ENCODE measurements at regions not wholly inside any gene's neighbourhood (a gene's known extent, or its start where the extent isn't known, plus 50 kb on each side); places are given as distances from the start of the nearest gene placed in this dataset.
A peak's percentile ranks its signal among the peaks of the same experiment; 100 is the strongest.

DNA sequence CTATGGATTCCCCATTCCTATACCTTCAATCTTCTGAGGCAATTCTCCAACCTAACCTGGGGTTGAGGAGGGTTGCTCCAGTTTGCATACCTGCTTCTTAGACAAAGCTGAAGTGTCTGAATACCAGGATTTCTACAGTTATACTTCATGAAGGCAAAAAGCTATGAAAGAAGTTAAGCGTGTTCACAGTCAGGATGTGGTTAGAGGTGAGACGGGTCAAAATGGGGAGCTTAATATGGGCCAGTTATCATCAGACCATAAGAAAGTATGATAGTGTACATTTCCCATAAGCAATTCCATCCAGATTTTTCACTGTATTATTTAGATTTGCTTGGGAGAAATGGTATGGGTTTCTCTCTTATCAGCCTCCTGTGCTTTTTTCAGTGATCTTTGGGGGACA, 156.9 kb upstream of the FER start:
- no peak overlapping the region for H3K4me3 ChIP-seq (ENCODE audit: low read length)
- H3K4me1 ChIP-seq (ENCODE audit: control insufficient read depth, insufficient read depth, low read length): no peaks in the 10 kb centered on the region
- H3K27me3 ChIP-seq (ENCODE audit: control insufficient read depth, insufficient read depth, low read length): no peaks in the 10 kb centered on the region
- WGBS (ENCODE audit: insufficient coverage): no CpG with 5 or more reads among the region's 2 CpGs
- H3K9me3 ChIP-seq (replicated peaks; ENCODE audit: control insufficient read depth, low read depth, low read length): no peaks in the 10 kb centered on the region
- no peaks in the 10 kb centered on the region for H3K36me3 ChIP-seq (ENCODE audit: control insufficient read depth, insufficient read depth, low read length)
- H3K27ac ChIP-seq (ENCODE audit: low read length): no peak overlapping the region
- no peak for DNase-seq

DNA sequence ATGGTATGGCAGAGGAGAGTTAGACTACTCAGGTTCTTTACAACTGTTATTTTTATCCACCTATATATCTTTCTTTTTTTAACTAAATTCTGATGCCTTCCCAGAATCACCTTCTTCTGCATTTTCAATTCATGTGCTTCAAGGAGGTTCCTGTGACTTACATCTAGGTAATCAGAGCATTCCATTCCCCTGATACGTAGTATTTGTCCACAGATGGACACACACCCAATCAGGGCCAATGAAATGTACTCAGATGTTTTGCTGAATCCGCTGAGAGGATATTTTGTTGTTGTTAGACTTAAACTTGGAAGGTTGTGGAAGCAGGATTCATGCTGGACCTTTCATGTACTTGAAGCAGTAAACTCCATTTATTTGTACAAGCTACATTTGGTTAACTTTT, 159.4 kb upstream of the FER start:
- H3K36me3 ChIP-seq (ENCODE audit: control insufficient read depth, insufficient read depth, low read length): no peaks in the 10 kb centered on the region
- no peaks in the 10 kb centered on the region for H3K4me1 ChIP-seq (ENCODE audit: control insufficient read depth, insufficient read depth, low read length)
- WGBS (ENCODE audit: insufficient coverage): no CpG with 5 or more reads among the region's 2 CpGs
- H3K27ac ChIP-seq (ENCODE audit: low read length): no peak overlapping the region
- peak; percentile 4 for DNase-seq
- no peaks in the 10 kb centered on the region for H3K27me3 ChIP-seq (ENCODE audit: control insufficient read depth, insufficient read depth, low read length)
- no peaks in the 10 kb centered on the region for H3K9me3 ChIP-seq (replicated peaks; ENCODE audit: control insufficient read depth, low read depth, low read length)
- H3K4me3 ChIP-seq (ENCODE audit: low read length): no peak overlapping the region

DNA sequence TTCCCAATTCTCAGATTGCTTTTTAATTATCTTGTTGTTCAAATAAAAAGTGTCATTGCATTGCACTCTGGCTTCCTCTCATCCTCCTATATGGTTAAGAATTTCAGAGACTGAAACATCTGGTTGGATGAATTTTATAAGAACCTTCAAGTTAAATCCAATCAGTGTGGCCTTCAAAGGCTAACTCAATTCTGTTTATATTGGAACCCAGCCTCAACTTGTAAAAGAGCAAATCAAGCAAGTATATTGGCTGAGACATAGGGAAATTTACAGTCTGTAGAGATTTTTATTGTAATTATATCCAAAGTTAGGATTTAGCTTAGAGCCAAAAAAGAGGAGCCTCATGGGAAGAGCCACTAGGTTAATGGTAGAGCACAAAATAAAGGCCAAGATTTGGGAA, 159.9 kb upstream of the FER start:
- Histone ChIP-seq H3K9me3 (replicated peaks; ENCODE audit: control insufficient read depth, low read depth, low read length) (no peaks in the 10 kb centered on the region), H3K4me3 (ENCODE audit: low read length) (no peak overlapping the region), H3K27ac (ENCODE audit: low read length) (no peak overlapping the region), H3K4me1 (ENCODE audit: control insufficient read depth, insufficient read depth, low read length) (no peaks in the 10 kb centered on the region), H3K27me3 (ENCODE audit: control insufficient read depth, insufficient read depth, low read length) (no peaks in the 10 kb centered on the region), H3K36me3 (ENCODE audit: control insufficient read depth, insufficient read depth, low read length) (no peaks in the 10 kb centered on the region)
- DNase-seq: peak; percentile 29

DNA sequence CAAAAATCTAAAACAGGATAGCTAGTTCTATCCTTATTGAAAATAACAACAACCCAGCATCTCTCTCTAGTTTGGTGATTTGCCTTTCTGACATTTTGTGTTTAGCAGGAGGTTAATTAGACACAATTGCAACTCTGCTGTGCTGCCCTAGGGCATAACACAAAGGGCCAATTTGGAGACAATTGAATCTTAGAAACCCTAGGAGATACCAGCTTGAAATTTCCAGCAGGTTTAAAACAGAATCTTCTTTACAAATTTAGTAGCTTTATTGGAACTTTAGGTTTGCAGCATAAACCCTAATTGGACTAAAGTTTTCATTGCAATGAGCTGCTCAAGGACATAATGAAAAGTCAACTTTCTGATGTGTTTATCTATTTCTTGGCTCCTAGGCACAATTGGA, 166.7 kb upstream of the FER start:
- no peak for DNase-seq

DNA sequence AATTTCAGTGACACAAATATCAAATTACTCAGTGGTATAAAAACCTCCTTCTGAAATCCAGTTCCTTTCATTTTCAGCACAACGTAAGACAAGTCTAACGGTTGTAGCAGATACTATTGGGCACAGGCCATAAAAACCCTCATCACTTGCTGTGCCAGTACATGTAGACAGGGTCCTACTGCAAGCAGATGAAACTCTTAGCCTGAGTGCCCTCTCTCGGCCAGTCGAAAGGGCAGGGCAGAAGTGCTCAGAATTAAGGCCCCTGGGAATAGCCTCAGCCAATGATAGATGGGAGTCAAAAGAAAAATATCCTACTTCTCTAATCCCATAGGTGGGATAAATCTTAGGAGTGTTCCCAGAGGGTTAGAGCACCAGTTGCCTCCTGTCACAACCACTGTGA, 168.5 kb upstream of the FER start:
- no peaks in the 10 kb centered on the region for H3K9me3 ChIP-seq (replicated peaks; ENCODE audit: control insufficient read depth, low read depth, low read length)
- no peak for DNase-seq
- no peaks in the 10 kb centered on the region for H3K36me3 ChIP-seq (ENCODE audit: control insufficient read depth, insufficient read depth, low read length)
- H3K27me3 ChIP-seq (ENCODE audit: control insufficient read depth, insufficient read depth, low read length): no peaks in the 10 kb centered on the region
- H3K27ac ChIP-seq (ENCODE audit: low read length): no peak overlapping the region
- no peaks in the 10 kb centered on the region for H3K4me1 ChIP-seq (ENCODE audit: control insufficient read depth, insufficient read depth, low read length)
- 16% methylated on average over 2 of the region's 4 CpGs for WGBS (ENCODE audit: insufficient coverage)
- H3K4me3 ChIP-seq (ENCODE audit: low read length): no peak overlapping the region

More for the DNA sequence above, 166.7 kb upstream of the FER start:
- Histone ChIP-seq H3K4me3 (ENCODE audit: low read length) (no peak overlapping the region), H3K4me1 (ENCODE audit: control insufficient read depth, insufficient read depth, low read length) (no peaks in the 10 kb centered on the region), H3K27ac (ENCODE audit: low read length) (no peak overlapping the region), H3K36me3 (ENCODE audit: control insufficient read depth, insufficient read depth, low read length) (no peaks in the 10 kb centered on the region), H3K9me3 (replicated peaks; ENCODE audit: control insufficient read depth, low read depth, low read length) (no peaks in the 10 kb centered on the region), H3K27me3 (ENCODE audit: control insufficient read depth, insufficient read depth, low read length) (no peaks in the 10 kb centered on the region)

DNA sequence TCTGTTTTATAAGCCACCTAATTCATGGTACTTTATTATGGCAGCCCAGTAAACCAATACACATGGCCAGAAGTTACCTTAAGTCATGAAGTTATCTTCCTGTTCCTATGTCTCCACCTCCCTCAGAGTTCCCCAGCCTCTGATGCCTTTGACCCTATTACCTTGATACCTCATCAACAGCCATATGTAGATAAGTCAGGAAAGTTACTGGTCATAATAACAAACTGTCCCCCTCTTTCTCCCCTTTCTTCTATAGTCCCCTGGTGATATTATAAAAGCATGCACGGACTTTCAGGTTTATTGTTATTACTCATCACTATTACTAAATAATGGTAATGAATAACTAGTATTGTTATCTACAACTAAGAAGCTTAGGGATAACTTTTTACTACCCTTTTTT, 168.9 kb upstream of the FER start:
- no peaks in the 10 kb centered on the region for H3K36me3 ChIP-seq (ENCODE audit: control insufficient read depth, insufficient read depth, low read length)
- no peaks in the 10 kb centered on the region for H3K9me3 ChIP-seq (replicated peaks; ENCODE audit: control insufficient read depth, low read depth, low read length)
- no peak for DNase-seq
- H3K27me3 ChIP-seq (ENCODE audit: control insufficient read depth, insufficient read depth, low read length): no peaks in the 10 kb centered on the region
- no peak overlapping the region for H3K4me3 ChIP-seq (ENCODE audit: low read length)
- H3K27ac ChIP-seq (ENCODE audit: low read length): no peak overlapping the region
- H3K4me1 ChIP-seq (ENCODE audit: control insufficient read depth, insufficient read depth, low read length): no peaks in the 10 kb centered on the region
- WGBS (ENCODE audit: insufficient coverage): no CpG with 5 or more reads among the region's 1 CpG

DNA sequence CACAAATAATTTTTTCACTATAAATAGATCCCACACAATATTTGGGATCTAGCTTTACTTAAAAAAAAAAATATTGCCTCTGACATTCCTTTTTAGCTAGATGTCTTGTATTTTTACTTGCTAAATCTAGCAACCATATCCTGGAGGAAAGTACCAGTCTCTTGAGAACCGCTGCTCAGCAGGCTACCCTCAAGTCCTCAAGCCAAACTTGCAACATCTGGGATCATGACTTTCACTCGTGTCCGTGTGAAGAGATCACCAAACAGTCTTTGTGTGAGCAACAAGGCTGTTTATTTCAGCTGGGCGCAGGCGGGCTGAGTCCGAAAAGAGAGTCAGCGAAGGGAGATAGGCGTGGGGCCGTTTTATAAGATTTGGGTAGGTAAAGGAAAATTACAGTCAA, 180.3 kb upstream of the FER start:
- Histone ChIP-seq H3K4me3 (ENCODE audit: low read length) (no peak overlapping the region), H3K4me1 (ENCODE audit: control insufficient read depth, insufficient read depth, low read length) (no peaks in the 10 kb centered on the region), H3K9me3 (replicated peaks; ENCODE audit: control insufficient read depth, low read depth, low read length) (no peaks in the 10 kb centered on the region), H3K27ac (ENCODE audit: low read length) (no peak overlapping the region), H3K27me3 (ENCODE audit: control insufficient read depth, insufficient read depth, low read length) (no peaks in the 10 kb centered on the region), H3K36me3 (ENCODE audit: control insufficient read depth, insufficient read depth, low read length) (no peaks in the 10 kb centered on the region)
- DNase-seq: no peak
- 71% methylated on average over 9 of the region's 9 CpGs for WGBS (ENCODE audit: insufficient coverage)

DNA sequence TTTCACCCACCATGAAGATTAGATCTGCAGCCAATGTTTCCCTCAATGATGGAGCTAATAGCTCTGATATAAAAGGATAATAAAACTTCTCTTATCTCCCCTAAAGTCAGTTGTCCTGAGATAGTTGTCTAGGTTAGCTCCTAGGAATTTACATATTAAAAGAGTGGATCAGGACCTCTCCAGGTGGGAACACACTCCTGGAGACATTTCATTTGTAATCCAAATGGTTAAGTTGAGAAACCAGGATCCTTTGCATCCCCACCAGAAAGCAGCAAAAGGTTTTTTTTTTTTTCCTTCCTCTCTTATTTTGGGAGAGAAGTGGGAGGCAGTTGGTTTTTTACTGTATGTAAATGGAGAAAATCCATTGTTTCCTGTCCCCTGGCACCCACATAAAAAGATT, 182.5 kb upstream of the FBXL17 start:
- Histone ChIP-seq H3K4me3 (ENCODE audit: low read length) (no peak overlapping the region), H3K27ac (ENCODE audit: low read length) (no peak overlapping the region), H3K27me3 (ENCODE audit: control insufficient read depth, insufficient read depth, low read length) (no peaks in the 10 kb centered on the region), H3K4me1 (ENCODE audit: control insufficient read depth, insufficient read depth, low read length) (no peaks in the 10 kb centered on the region), H3K36me3 (ENCODE audit: control insufficient read depth, insufficient read depth, low read length) (no peaks in the 10 kb centered on the region), H3K9me3 (replicated peaks; ENCODE audit: control insufficient read depth, low read depth, low read length) (no peaks in the 10 kb centered on the region)
- DNase-seq: no peak

DNA sequence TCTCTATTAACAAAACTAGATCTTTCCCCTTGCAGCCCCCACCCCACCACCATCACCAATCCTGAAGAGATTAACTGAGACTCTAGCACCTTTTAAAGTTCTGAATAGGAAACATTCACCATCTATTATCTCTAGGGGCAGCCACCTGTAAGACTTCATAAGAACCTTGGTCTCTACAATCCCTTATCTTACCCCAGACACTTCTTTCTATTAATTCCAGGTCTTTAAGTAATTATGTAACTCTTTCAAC, 180.2 kb upstream of the FBXL17 start:
- Histone ChIP-seq H3K9me3 (replicated peaks; ENCODE audit: control insufficient read depth, low read depth, low read length) (no peaks in the 10 kb centered on the region), H3K27me3 (ENCODE audit: control insufficient read depth, insufficient read depth, low read length) (no peaks in the 10 kb centered on the region), H3K4me3 (ENCODE audit: low read length) (no peak overlapping the region), H3K4me1 (ENCODE audit: control insufficient read depth, insufficient read depth, low read length) (no peaks in the 10 kb centered on the region), H3K27ac (ENCODE audit: low read length) (no peak overlapping the region), H3K36me3 (ENCODE audit: control insufficient read depth, insufficient read depth, low read length) (no peaks in the 10 kb centered on the region)
- DNase-seq: no peak

DNA sequence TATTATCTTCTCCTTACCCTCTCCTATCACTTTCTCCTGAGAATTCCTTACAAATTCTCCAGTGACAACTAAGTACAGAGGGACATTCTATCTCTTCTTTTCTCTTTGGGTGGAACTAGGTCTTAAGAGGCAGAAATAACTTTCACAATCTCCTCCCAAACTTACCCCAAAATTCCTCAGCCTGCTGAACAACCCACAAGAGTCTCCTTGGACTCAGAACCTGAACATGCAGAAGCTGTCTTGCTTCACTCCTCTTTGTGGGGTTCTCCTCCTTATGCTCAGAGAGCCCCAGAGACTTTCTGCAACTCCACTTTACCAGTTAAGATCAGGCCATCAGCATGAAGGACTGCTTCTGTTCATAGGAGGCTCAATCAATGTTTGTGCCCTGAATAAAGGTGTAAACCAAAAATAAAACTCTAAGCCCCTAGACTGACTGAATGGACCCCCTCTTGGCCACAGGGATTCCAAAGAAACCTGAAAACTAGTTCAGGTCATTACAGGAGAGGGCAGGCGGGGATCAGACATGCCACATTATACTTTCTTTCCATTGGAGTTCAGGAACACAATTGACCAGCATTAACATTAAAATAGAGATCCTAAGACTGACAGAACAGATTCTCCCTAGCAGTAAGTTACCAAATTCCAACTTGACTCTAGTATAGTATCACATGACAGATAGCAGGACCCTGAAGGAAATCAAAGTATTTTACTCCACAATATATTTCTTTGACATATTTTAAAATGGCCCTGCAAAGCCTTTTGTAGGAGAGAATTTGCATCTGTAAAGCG, 179.7 kb upstream of the FBXL17 start:
- H3K27me3 ChIP-seq (ENCODE audit: control insufficient read depth, insufficient read depth, low read length): no peaks in the 10 kb centered on the region
- H3K4me1 ChIP-seq (ENCODE audit: control insufficient read depth, insufficient read depth, low read length): no peaks in the 10 kb centered on the region
- H3K27ac ChIP-seq (ENCODE audit: low read length): no peak overlapping the region
- 85% methylated on average over 2 of the region's 2 CpGs for WGBS (ENCODE audit: insufficient coverage)
- no peak for DNase-seq
- H3K4me3 ChIP-seq (ENCODE audit: low read length): no peak overlapping the region
- H3K36me3 ChIP-seq (ENCODE audit: control insufficient read depth, insufficient read depth, low read length): no peaks in the 10 kb centered on the region
- no peaks in the 10 kb centered on the region for H3K9me3 ChIP-seq (replicated peaks; ENCODE audit: control insufficient read depth, low read depth, low read length)

DNA sequence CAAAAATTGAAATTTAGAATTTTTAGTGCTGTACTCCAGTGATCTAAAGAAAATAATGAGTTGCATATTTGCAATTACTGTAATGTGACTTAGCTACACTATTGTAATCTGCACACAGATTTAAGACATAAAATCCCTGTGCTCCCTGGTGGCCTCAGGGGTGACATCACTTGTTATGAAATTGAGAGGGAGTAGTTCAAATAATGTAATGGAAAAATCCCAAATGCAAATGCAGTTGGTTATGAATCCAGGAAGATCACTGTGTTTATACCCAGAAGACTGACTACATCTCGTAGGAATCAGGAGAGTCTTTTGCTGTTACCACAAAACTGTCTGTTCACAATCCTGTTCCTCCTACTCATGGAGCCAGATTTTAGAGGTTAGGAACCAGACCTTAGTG, 178.7 kb upstream of the FBXL17 start:
- Histone ChIP-seq H3K4me3 (ENCODE audit: low read length) (no peak overlapping the region), H3K36me3 (ENCODE audit: control insufficient read depth, insufficient read depth, low read length) (no peaks in the 10 kb centered on the region), H3K4me1 (ENCODE audit: control insufficient read depth, insufficient read depth, low read length) (no peaks in the 10 kb centered on the region), H3K27ac (ENCODE audit: low read length) (peak overlapping the region; percentile 92), H3K27me3 (ENCODE audit: control insufficient read depth, insufficient read depth, low read length) (no peaks in the 10 kb centered on the region), H3K9me3 (replicated peaks; ENCODE audit: control insufficient read depth, low read depth, low read length) (no peaks in the 10 kb centered on the region)
- no CpG with 5 or more reads among the region's 1 CpG for WGBS (ENCODE audit: insufficient coverage)
- DNase-seq: peak; percentile 96
